ENCODE measurements at regions not wholly inside any gene's neighbourhood (a gene's known extent, or its start where the extent isn't known, plus 50 kb on each side); places are given as distances from the start of the nearest gene placed in this dataset.

- no peaks in the 10 kb centered on the region for H3K27me3 ChIP-seq (ENCODE audit: control insufficient read depth in 2 of 2, insufficient read depth in 2 of 2, low read length in 2 of 2)
- H2AFZ ChIP-seq (ENCODE audit: low read depth, low read length), result no peak overlapping the region
- H3K27ac ChIP-seq (ENCODE audit: insufficient read depth, low read depth, low read length), result no peak overlapping the region
- BruUV-seq (replicated peaks), result no TSS peak
- H4K20me1 ChIP-seq (replicated peaks; ENCODE audit: control insufficient read depth, extremely low read depth, insufficient read depth, low read length), result no peaks in the 10 kb centered on the region
- no peak for TF ChIP-seq GATA2 (IDR thresholded peaks at IDR 0.05; ENCODE audit: insufficient read depth, insufficient read length, low read depth, low read length)
- no peak for TF ChIP-seq CTCF (IDR thresholded peaks at IDR 0.05; ENCODE audit: extremely low read depth in 1 of 2, insufficient read depth in 1 of 2, low read depth in 1 of 2, low read length in 2 of 2)
- TF ChIP-seq POLR2A (IDR thresholded peaks at IDR 0.05; ENCODE audit: low read depth, low read length), result no peak
- TF ChIP-seq MYC (IDR thresholded peaks at IDR 0.05; ENCODE audit: low read depth, low read length), result no peak
- TF ChIP-seq FOS (IDR thresholded peaks at IDR 0.05; ENCODE audit: borderline replicate concordance, insufficient read depth, low read length), result no peak
- no peak for TF ChIP-seq EZH2 (IDR thresholded peaks at IDR 0.05; ENCODE audit: borderline replicate concordance, low read depth, low read length, severe bottlenecking)
- TF ChIP-seq JUN (IDR thresholded peaks at IDR 0.05; ENCODE audit: borderline replicate concordance, insufficient read depth, insufficient read length, low read depth), result no peak
- TF ChIP-seq POLR2AphosphoS5 (IDR thresholded peaks at IDR 0.05; ENCODE audit: insufficient read depth, low read depth, low read length), result no peak
- TF ChIP-seq MAX (IDR thresholded peaks at IDR 0.05; ENCODE audit: insufficient read depth, insufficient read length), result no peak
- CTCF ChIA-PET, result interaction anchor here (1.6 kb wide), 1 partner anchor 200 kb away, joined by 6 read pairs; no protein-coding TSS in a partner anchor
- POLR2A ChIA-PET, result no interaction called here
- FAIRE-seq (no peak), DNase-seq (ENCODE audit: low read depth, low spot score) (no peak)
- no peak overlapping the region for H3K4me2 ChIP-seq (ENCODE audit: insufficient read depth, low read length)
- H3K36me3 ChIP-seq (ENCODE audit: control insufficient read depth in 2 of 2, extremely low read depth in 1 of 2, insufficient read depth in 2 of 2, low read length in 2 of 2), result no peaks in the 10 kb centered on the region
- H3K9ac ChIP-seq (replicated peaks; ENCODE audit: extremely low read depth, insufficient read depth, low read length), result no peak overlapping the region
- dilution Hi-C loops (cut with MboI; ENCODE audit: extremely low pct_ligation_motif_present, low sequenced_read_pairs) (no loop called here), intact Hi-C loops (cut with micrococcal nuclease) (no loop called here)
- H3K9me3 ChIP-seq (replicated peaks; ENCODE audit: control insufficient read depth, insufficient read depth, low read length), result no peaks in the 10 kb centered on the region
- H3K4me3 ChIP-seq (replicated peaks in 1 of 3; ENCODE audit: insufficient read depth in 1 of 3, low read depth in 1 of 3, low read length in 3 of 3), result no peak overlapping the region
- no peaks in the 10 kb centered on the region for H3K79me2 ChIP-seq (ENCODE audit: control insufficient read depth, insufficient read depth, low read length)
- no peaks in the 10 kb centered on the region for H3K9me1 ChIP-seq (replicated peaks; ENCODE audit: control insufficient read depth, extremely low read depth, insufficient read depth, low read length)
- peaks cover 28% of the 10 kb centered on the region for H3K4me1 ChIP-seq (ENCODE audit: control insufficient read depth, extremely low read depth, insufficient read depth, low read length)
Observed at GRCh38 chr3:69651765-69652164, 87.5 kb upstream of the MITF start.

All from endothelial cell of umbilical vein (primary cell).